NCI-H510A (cell line): ENCODE measurements at regions not wholly inside any gene's neighbourhood (a gene's known extent, or its start where the extent isn't known, plus 50 kb on each side); places are given as distances from the start of the nearest gene placed in this dataset.

ENCODE experiments used
- DNase-seq: peaks from one replicate; lab custom pipeline; 2025; lab: John Stamatoyannopoulos, UW

DNA sequence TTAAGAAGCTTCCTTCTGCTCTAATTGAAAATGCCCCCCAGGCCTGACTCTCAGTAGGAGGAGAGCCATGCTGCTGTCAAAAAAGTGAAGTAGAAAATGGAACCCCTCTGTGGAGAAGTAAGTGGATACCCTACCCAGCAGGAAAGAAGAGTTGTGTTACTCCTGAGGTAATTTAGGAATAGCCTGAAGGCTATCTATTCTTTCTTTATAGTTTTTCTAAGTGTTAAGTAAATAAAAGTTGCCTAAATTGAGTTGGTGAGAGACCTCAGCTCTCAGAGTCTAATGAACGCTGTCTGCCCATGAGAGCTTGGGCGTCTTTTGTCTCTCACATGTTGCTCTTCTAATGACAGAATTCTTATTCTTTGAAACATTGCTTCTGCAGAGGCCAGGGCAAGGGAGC, 116.2 kb downstream of the NSUN3 start:
- no peak for DNase-seq

DNA sequence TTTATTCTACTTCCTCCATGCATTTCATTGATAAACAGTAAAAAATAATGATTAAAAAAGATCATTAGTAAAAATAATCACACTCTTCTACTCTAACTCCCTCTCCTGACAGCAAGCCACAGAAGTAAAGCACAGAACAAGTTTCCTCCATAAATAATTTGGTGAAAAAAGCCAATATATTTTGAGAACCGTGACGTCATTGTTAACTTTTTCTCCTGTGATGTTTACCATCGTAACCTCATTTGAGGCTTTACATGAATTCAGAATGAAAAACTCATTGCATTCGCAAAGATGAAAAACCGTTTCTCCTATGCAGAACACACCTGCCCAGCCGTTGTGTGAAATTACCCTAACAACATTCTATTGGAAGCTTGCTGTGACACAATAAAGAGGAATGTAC, 120.7 kb downstream of the NSUN3 start:
- DNase-seq, result no peak

DNA sequence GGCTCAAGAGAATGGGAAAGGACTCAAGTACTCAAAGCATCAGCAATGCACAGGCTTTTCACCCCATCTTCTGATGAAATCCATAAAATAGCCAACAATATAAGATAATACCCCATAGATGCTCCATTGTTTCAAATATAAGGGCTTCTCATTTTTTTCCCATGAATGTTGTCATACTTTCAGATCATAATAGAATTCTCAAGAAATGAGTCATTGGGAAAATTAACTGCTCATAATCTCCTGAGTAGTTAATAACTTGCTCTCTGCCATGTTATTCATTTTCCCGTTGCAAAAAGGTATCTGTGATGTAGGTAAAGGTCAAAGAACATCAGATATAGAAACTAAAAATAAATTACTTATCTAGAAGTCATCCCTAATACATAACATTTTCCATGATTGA, 121.9 kb downstream of the NSUN3 start:
- DNase-seq, result no peak

DNA sequence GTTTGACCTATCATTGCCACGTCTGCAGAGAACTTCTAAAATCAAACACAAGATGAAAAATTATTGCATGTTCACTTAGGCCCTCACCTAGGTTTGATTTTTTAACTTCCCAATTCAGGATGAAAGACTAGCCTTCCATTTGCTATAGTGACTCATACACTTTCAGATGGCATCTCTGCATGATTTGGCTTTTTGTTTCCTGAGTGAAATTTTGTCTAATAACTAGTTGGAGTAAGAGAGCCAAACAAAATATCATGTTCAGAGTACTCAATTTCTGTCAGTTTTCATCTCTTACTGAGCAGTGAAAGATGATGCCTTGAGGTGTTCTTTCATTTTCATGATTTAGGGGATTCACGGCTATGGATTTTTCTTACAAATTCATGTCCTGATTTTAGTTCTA, 122.9 kb downstream of the NSUN3 start:
- DNase-seq, result no peak

DNA sequence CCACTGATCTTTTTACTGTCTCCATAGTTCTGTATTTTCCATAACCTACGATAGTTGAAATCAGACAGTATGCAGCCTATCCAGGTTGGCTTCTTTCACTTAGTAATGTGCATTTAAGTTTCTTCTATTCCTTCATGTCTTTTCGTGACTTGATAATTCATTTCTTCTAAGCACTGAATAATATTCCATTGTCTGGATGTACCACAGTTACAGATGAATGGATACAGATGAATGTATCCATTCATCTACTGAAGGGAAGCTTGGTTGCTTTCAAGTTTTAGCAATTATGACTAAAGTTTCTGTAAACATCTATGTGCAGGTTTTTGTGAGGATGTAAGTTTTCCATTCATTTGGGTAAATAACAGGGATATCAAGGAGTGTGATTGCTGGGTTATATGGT, 124.8 kb downstream of the NSUN3 start:
- DNase-seq, result no peak

DNA sequence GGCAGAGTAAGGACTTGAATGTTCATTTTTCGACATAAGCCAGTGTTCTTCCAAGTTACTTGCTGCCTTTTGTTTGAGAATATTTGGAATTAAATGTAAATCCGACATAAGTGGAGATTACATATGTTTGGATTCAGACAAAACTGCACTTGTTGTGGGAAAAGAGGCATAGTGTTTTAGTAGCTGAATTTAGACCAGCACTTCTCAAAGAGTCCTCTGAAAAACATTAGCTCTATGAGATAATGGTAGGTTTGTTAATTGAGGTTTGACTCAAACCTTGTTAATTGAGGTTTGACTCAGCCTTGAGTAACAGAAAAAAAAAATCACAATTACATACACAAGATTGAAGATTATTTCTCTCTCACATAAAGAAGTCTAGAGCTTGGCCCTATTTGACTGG, 132.5 kb downstream of the NSUN3 start:
- no peak for DNase-seq

DNA sequence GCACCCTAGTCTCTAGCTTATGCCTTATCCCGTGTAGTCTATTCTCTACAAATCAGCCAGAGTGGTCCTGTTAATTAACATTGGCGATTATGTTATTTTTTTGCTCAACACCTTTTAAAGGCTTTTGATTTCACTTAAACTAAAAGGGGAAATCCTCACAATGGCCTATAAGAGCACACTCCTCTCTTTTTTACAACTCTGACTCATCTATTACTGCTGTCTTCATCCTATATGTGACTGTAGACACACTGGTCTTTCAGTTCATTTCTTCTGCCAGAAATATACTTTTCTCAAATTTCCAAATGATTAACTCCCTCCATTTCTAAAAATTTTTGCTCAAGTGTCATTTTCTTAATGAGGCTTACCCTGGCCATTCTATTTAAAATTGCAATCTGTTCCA, 143.4 kb downstream of the NSUN3 start:
- DNase-seq, result no peak

DNA sequence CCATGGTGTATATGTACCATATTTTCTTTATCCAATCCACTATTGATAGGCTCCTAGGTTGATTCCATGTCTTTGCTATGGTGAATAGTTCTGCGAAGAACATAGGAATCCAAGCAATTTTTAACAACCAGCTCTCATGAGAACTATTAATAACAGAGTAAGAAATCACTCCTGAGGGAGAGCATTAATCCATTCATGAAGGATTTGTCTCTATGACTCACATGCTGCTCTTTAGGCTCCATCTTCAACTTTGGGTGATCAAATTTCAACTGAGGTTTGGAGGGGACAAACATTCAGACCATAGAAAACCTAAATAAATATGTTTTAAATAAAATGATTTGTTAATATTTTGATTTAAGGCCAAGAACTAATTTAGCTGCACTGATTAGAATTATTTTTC, 147.4 kb downstream of the NSUN3 start:
- no peak for DNase-seq

DNA sequence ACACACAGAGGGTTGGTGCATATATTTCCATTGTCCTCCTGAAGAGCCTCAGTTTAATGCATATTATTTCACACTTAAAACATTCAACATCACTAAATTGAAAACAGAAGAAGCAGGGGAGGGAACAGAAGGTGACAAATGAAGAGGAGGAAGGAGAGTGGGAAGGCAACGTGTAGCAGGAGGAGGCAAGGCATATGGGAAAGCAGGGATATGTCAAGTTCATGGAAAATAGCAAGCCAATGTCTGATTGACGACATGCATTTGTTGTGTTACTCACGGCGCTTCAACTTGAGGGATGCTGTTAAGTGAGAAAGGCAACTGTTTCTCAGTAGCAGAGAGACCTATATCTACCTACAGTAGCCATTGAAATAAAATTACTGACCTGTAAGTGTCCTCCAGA, 154.5 kb downstream of the NSUN3 start:
- DNase-seq, result no peak

DNA sequence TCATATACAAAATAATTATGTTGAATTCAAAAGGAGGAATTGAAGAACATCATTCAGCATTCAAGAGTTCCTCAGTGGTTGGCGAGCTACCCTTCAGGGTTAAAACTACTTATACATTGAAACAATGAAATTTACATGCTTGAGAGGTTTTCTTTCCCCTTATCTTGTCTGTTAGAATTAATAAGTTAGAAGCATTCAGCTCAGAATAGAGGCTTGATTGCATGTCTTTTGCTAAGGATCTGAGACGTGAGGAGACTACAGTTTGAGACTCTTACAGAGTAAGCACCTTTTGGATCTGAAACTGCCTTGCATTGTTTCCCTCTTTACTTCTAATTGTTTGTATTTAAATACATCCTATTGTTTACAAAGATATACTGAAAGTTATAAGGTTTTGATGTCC, 157.6 kb downstream of the NSUN3 start:
- DNase-seq, result no peak

DNA sequence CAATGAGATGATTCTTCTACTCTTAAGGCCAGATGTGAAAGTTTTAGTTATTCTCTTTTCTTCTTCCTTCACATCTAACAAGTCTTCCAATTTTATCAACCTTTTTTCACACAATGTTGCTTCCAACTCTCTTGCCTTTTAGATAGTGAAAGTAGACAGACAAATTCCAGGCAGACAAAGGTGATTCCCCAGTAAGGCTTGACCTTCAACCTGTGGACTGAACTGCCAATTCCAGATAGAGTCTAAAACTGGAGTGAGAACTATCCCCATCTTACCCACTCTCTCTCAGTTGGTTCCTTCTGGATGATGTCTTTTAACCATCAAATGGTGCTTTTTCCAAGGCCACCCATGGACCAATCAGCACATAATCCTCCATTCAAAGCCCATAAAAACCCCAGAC, 159.0 kb downstream of the NSUN3 start:
- DNase-seq, result no peak

DNA sequence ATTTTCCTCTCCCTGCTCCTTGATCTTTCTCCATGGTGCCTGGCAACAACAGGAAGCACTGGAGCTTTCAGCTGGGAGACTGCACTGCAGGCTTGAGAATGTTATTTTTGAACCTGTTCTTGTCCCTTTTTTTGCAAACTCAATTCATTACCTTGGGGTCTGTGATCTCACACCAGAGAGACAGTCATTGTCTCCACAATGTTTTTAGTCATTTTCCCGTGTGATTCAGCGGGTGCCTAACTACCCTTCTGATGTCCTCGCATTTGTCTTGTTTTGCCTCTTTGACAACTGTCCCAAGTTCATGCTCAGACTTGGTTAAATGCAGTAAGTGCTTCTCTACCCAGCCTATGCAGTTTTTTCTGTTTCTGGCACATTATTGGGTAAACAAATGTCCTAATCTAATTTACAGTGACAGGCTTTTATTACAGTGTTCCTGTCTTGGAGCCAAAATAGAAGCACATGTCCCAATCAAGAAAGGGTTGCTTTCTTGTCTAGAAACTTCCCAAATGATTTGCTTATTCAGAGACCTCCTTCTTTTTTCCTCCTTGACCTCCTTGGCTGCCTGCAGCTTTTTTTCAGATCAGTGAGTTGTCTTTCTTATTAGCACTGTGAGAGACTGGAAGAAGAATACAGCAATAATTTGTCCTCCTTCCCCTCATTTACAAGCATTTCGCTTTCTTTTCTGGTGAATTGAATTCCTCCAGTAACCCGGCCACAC, 162.4 kb downstream of the NSUN3 start:
- no peak for DNase-seq

DNA sequence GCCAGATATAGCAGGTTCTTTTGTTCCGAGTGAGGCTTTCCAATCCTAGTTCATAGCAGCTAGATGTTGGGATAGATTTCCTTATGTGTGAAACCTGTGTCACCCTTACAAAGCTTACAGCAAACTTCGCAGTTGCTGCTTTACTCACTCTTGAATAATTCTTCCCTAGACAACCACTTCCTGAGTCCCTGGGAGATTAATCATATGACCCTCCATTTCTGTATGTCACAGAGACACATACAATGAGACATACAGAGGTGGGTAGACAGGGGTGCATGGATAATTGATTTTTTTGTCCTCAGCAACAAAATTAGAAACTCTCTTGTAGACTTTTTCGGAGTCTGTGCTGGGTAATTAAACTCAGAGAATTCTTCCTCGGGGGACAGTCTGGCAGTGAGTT, 163.2 kb downstream of the NSUN3 start:
- DNase-seq, result no peak

DNA sequence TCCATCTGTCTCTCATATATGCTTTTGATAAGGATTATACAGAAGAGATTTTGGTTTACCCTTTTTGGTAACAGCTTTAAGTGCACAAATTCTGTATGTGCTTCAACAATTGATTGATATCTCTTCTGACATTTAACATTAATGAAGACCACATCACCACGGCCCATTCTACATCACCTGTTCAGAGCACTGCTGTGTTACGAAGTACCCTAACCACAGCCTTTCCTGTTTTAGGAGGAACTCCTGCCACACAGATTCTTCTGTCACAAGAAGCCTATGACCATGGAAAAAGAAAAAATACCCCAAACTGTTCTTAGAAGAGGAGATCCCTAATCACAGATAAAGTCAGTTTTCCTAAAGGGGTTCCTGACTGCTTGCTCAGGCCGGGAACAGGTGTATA, 170.1 kb downstream of the NSUN3 start:
- no peak for DNase-seq

DNA sequence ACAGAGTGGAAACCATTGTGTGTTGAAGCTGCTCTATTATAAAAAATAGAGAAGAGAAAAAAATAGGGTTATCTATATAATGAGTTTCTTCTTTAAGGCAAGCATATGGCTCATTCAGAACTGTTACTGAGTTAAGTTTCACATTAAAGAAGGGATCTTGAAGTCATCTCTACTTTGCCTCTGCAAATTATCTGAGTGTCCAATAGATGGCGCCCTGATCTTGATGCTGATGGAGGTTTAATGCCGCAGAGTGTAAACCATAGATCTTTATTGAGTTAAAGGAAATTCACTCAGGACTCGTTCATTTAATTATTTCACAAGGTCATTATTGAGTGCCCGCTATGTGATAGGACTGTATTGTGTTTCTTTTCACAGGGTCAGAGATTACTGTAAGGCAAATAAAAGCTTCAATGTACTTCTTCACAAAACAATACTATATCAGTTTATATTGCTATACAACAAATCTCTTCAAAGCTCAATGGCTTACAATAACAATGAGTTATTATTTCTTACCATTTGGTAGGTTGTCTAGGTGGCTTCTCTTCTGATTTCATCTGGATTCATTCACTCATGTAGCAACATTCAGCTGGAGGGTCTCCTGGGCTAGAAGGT, 171.4 kb downstream of the NSUN3 start:
- DNase-seq, result no peak

DNA sequence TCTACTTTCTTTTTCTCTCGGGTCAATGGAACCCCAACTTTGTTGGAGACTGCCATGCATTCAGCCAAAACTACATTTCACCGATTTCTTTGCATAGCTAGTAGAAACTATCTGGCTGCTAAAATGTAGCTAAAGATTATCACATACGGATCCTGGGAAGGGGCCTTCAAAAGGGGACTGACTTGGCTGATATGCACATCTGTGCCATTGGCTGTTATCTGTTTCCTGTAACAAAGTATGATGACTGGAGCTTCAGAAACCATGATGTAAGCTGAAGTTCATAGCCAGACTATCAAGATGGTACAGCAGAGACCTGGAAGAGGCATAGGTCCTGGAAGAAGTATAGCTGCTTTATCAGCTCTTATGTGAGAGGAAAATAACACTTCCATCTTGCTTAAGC, 179.1 kb downstream of the NSUN3 start:
- no peak for DNase-seq

DNA sequence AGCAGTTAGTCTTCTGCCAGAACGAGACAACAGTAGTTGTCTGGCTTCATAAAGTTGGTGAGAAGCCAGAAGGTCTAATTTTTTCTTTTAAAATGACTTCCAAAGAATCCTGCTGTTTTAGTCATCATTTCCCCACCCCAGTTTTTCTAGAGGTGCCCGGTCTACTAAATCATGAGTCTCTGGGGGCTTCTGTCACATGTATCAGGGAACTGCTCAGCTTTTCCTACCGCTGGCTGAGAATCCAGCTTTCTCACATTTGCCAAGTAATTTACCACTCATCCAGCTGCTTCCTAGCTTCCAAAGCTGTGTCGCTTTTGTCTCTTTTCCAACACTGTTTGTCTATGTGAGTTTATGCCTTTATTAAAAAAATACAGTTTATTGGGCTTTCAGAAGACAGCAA, 183.3 kb downstream of the NSUN3 start:
- no peak for DNase-seq

DNA sequence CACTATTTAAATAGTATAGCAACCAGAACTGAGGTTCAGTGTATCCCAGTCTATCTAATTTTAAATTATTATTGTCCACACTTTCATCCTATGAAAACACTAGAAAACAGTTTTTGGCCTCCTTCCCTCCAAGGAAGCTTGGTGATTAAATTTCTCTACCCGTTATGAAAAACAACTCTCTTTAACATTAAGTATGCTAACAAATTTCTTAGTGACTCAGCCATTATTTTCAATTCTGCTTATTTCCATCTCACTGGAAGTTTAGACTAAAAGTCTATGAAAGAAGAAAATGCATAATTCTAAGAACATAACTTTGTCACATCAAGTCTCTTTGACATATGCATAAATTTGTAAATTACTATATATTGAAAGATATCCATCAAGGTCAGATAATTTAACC, 185.2 kb downstream of the NSUN3 start:
- DNase-seq, result no peak

DNA sequence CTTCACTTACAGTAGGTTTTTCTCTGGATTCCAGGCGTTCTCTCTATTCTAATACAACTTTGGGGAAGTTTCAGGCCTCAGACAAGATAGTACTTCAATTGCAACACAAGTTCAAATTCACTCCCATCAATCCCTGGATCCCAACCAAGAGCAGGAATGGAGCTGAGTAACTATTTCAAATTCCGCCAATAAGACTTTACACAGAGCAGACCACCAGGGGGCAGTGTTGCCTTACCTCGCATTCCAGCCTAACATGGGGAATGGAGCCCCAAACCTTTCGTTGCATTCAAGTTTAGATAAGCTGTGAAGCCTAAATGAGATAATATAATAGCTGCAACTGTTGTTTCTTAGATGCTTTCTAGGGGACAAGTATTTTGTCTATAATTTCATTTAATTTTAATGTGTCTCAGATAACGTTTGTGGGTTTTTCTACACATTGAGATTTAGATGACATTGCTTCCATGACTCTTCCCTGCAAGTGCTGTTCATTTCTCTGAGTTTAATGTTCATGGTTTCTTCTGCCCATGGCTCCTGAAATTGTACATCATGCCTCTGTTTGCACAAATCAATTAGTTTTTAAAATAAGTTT, 186.7 kb downstream of the NSUN3 start:
- no peak for DNase-seq

DNA sequence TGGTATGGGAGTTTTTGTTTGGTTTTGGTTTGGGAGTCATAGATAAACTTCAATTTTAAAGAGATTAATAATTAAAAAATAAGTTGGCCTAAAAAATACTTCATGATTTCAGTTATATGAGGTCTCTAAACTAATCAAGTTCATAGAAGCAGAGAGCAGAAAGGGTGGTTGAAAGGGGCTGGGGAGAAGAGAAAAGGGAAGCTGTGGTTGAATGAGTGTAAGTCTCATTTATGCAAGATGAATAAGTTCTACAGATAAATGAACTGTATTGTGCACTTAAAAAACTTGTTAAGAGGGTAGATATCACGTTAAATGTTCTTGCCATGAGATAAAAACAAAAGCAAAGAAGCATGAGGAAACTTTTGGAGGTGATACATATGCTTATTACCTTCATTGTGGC, 188.7 kb downstream of the NSUN3 start:
- no peak for DNase-seq

DNA sequence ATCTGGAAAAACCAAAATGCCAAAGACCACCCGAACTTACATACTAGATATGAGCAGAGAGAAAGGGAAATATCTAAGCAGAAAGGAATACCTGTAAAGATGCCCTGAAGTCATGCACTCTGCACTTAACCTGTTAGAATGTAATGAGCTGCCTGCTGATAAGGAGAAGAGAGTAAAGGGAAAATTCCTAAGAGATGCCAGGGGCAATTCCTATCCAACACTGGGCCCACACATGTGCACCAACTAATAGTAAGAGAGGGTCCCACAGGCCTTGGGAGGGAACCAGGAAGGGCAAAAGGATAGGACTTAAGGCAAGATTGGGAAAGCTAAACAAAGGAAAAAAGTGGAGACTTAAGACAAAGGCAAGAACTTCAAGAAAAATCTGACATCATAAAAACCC, 189.5 kb downstream of the NSUN3 start:
- DNase-seq, result no peak

DNA sequence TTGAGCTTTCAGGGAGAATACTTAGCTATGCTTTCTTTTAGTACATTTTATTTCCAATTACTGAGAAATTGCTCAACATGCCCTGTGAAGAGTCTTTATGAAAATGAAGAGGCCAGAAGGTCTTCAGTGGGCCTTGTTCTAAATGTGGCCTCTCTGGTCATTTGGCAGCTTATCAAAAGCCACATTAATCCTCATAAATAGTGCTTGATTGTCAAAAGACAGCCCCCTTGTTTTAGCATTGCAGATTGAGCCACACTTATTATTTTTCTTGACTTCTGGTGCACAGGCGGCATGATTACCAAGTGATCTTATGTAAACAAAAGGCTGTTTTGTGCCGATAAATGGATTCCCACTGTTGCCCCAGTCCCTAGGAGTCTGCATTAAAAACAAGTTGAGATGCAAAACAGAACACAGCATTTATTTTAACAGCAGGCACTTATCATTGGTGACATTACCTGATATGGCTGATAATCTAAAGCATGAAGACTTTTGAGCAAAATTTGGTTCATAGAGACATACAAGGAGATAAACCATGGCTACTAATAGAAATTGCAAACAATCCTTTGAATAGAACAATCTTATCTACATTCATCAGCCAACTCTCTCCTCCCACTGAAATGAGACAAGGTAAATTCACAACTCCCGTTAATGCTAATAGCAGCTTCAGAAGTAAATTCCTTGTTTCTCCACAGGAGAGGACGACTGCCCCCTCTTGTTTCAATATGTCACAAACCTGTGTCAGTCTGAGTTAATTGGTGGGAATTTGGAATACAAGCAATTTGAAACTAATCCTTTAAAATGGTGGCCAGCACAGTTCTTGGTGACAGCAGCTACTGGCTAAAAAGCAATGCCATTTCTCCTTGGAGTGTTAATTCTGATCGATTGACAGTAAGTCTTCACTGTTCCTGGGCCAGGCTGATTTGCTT, 194.3 kb downstream of the NSUN3 start:
- no peak for DNase-seq

DNA sequence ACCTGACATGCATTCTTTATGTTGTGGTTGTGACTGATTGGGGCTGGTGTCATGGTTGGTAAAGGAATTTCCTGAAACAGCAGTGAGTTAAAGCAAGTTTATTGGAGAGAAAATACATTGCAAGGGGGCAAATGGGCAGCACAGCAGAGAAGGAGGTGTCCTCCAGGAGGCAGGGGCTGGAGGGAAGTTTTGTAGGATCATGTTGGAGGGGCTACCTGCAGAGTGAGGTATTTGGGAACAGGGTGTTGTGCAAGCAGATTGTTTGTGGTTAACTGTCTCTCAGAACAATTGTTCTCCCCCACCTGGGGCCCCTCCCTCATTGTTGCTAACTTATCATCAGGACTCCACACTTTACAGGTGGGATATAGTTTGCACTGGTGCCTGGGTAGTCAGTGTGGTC, 196.0 kb downstream of the NSUN3 start:
- DNase-seq, result no peak
